HTR-8/SVneo (cell line): ENCODE measurements at regions not wholly inside any gene's neighbourhood (a gene's known extent, or its start where the extent isn't known, plus 50 kb on each side); places are given as distances from the start of the nearest gene placed in this dataset.

Experiments
- DNase-seq: peaks from one replicate; pipeline ENCODE4 v3.0.0; 2011; ENCODE audit warnings: low spot score, mixed read lengths; ENCODE audit not compliant: insufficient read length
- FAIRE-seq: peaks from 2 replicates; lab custom pipeline; 2011; peaks lifted over from hg19 to GRCh38; lab: Jason Lieb, UNC

GRCh38 chr4:95675623-95676022 is 126.8 kb upstream of the UNC5C start:
- FAIRE-seq (no peak), DNase-seq (no peak)

GRCh38 chr4:95674521-95674981 is 125.8 kb upstream of the UNC5C start:
- FAIRE-seq (no peak), DNase-seq (no peak)

- no peak for FAIRE-seq
- no peak for DNase-seq
These were observed 124.0 kb upstream of the UNC5C start for GRCh38 chr4:95672811-95673210.

- FAIRE-seq: no peak
- no peak for DNase-seq
These were observed 111.9 kb upstream of the UNC5C start for GRCh38 chr4:95660719-95661118.

GRCh38 chr4:95651891-95652290 is 103.1 kb upstream of the UNC5C start:
- DNase-seq (no peak), FAIRE-seq (no peak)

- no peak for DNase-seq
- no peak for FAIRE-seq
These were observed 95.6 kb upstream of the UNC5C start for GRCh38 chr4:95644417-95644816.

GRCh38 chr4:95643627-95644026 is 94.9 kb upstream of the UNC5C start:
- DNase-seq (no peak), FAIRE-seq (no peak)

GRCh38 chr4:95641571-95641970 is 92.8 kb upstream of the UNC5C start:
- DNase-seq: no peak
- FAIRE-seq: no peak

GRCh38 chr4:95640311-95640710 is 91.5 kb upstream of the UNC5C start:
- no peak for FAIRE-seq

GRCh38 chr4:95638920-95639501 is 90.2 kb upstream of the UNC5C start:
- FAIRE-seq: no peak
- DNase-seq: no peak

More at GRCh38 chr4:95640311-95640710, 91.5 kb upstream of the UNC5C start:
- DNase-seq: no peak

GRCh38 chr4:95637043-95637600 is 88.3 kb upstream of the UNC5C start:
- no peak for DNase-seq
- FAIRE-seq: no peak

GRCh38 chr4:95636061-95636460 is 87.3 kb upstream of the UNC5C start:
- FAIRE-seq: no peak
- DNase-seq: no peak

- FAIRE-seq (no peak), DNase-seq (no peak)
These were observed 78.9 kb upstream of the UNC5C start for GRCh38 chr4:95627709-95628108.

- DNase-seq (no peak), FAIRE-seq (no peak)
These were observed 78.3 kb upstream of the UNC5C start for GRCh38 chr4:95627024-95627605.

GRCh38 chr4:95625020-95625419 is 76.2 kb upstream of the UNC5C start:
- FAIRE-seq (no peak), DNase-seq (no peak)

GRCh38 chr4:95619525-95620443 is 71.0 kb upstream of the UNC5C start:
- FAIRE-seq (no peak), DNase-seq (no peak)

GRCh38 chr4:95614684-95615205 is 66.0 kb upstream of the UNC5C start:
- DNase-seq: no peak
- no peak for FAIRE-seq

- FAIRE-seq: no peak
- DNase-seq: no peak
These were observed 61.3 kb upstream of the UNC5C start for GRCh38 chr4:95610061-95610569.

- FAIRE-seq (no peak), DNase-seq (no peak)
These were observed 58.0 kb upstream of the UNC5C start for GRCh38 chr4:95606739-95607138.

- FAIRE-seq (no peak), DNase-seq (no peak)
These were observed 54.6 kb upstream of the UNC5C start for GRCh38 chr4:95603393-95603792.
